ENCODE measurements at regions not wholly inside any gene's neighbourhood (a gene's known extent, or its start where the extent isn't known, plus 50 kb on each side); places are given as distances from the start of the nearest gene placed in this dataset.

- Histone ChIP-seq H3K27ac (ENCODE audit: low read length) (no peak overlapping the region), H3K4me3 (ENCODE audit: low read length) (no peak overlapping the region), H3K9me3 (ENCODE audit: control insufficient read depth, low read length) (no peaks in the 10 kb centered on the region), H3K27me3 (ENCODE audit: control insufficient read depth, insufficient read depth) (no peaks in the 10 kb centered on the region), H3K4me1 (ENCODE audit: control insufficient read depth, insufficient read depth, low read length) (no peaks in the 10 kb centered on the region)
- DNase-seq (no peak), ATAC-seq (no peak)
- intact Hi-C loops (cut with DNase I), result no loop called here
- 56% methylated on average over 5 of the region's 5 CpGs for WGBS
These were observed 409.1 kb upstream of the ATP11B start for GRCh38 chr3:182384221-182384620.

GRCh38 chr3:182385356-182385755 lies 407.9 kb upstream of the ATP11B start:
- no peak for ATAC-seq
- WGBS, result 41% methylated on average over 2 of the region's 2 CpGs
- intact Hi-C loops (cut with DNase I), result no loop called here
- Histone ChIP-seq H3K27me3 (ENCODE audit: control insufficient read depth, insufficient read depth) (no peaks in the 10 kb centered on the region), H3K9me3 (ENCODE audit: control insufficient read depth, low read length) (no peaks in the 10 kb centered on the region), H3K27ac (ENCODE audit: low read length) (no peak overlapping the region), H3K4me1 (ENCODE audit: control insufficient read depth, insufficient read depth, low read length) (no peaks in the 10 kb centered on the region), H3K4me3 (ENCODE audit: low read length) (no peak overlapping the region)
- no peak for DNase-seq

GRCh38 chr3:182388506-182388905 lies 404.8 kb upstream of the ATP11B start:
- Histone ChIP-seq H3K27ac (ENCODE audit: low read length) (no peak overlapping the region), H3K9me3 (ENCODE audit: control insufficient read depth, low read length) (no peaks in the 10 kb centered on the region), H3K4me3 (ENCODE audit: low read length) (no peak overlapping the region), H3K4me1 (ENCODE audit: control insufficient read depth, insufficient read depth, low read length) (no peaks in the 10 kb centered on the region), H3K27me3 (ENCODE audit: control insufficient read depth, insufficient read depth) (no peaks in the 10 kb centered on the region)
- DNase-seq (no peak), ATAC-seq (no peak)
- intact Hi-C loops (cut with DNase I), result no loop called here
- 83% methylated on average over 1 of the region's 1 CpG for WGBS

GRCh38 chr3:182389071-182389815 lies 404.1 kb upstream of the ATP11B start:
- H3K27ac ChIP-seq (ENCODE audit: low read length), result no peak overlapping the region
- no peaks in the 10 kb centered on the region for H3K4me1 ChIP-seq (ENCODE audit: control insufficient read depth, insufficient read depth, low read length)
- H3K4me3 ChIP-seq (ENCODE audit: low read length), result no peak overlapping the region
- no peaks in the 10 kb centered on the region for H3K9me3 ChIP-seq (ENCODE audit: control insufficient read depth, low read length)
- no peaks in the 10 kb centered on the region for H3K27me3 ChIP-seq (ENCODE audit: control insufficient read depth, insufficient read depth)
- ATAC-seq (no peak), DNase-seq (no peak)
- intact Hi-C loops (cut with DNase I), result no loop called here
- 83% methylated on average over 2 of the region's 2 CpGs for WGBS

GRCh38 chr3:182390421-182390820 lies 402.9 kb upstream of the ATP11B start:
- ATAC-seq, result no peak

GRCh38 chr3:182392182-182392937 lies 400.9 kb upstream of the ATP11B start:
- intact Hi-C loops (cut with DNase I), result no loop called here
- no peaks in the 10 kb centered on the region for H3K9me3 ChIP-seq (ENCODE audit: control insufficient read depth, low read length)
- WGBS, result 31% methylated on average over 4 of the region's 4 CpGs
- H3K4me1 ChIP-seq (ENCODE audit: control insufficient read depth, insufficient read depth, low read length), result no peaks in the 10 kb centered on the region
- H3K27ac ChIP-seq (ENCODE audit: low read length), result no peak overlapping the region
- DNase-seq, result no peak
- ATAC-seq, result no peak
- H3K27me3 ChIP-seq (ENCODE audit: control insufficient read depth, insufficient read depth), result no peaks in the 10 kb centered on the region
- no peak overlapping the region for H3K4me3 ChIP-seq (ENCODE audit: low read length)

More at GRCh38 chr3:182390421-182390820, 402.9 kb upstream of the ATP11B start:
- no peaks in the 10 kb centered on the region for H3K27me3 ChIP-seq (ENCODE audit: control insufficient read depth, insufficient read depth)
- no peaks in the 10 kb centered on the region for H3K4me1 ChIP-seq (ENCODE audit: control insufficient read depth, insufficient read depth, low read length)
- no peak overlapping the region for H3K27ac ChIP-seq (ENCODE audit: low read length)
- intact Hi-C loops (cut with DNase I), result no loop called here
- WGBS, result 68% methylated on average over 7 of the region's 7 CpGs
- no peaks in the 10 kb centered on the region for H3K9me3 ChIP-seq (ENCODE audit: control insufficient read depth, low read length)
- no peak overlapping the region for H3K4me3 ChIP-seq (ENCODE audit: low read length)
- DNase-seq, result no peak

GRCh38 chr3:182393151-182393550 lies 400.2 kb upstream of the ATP11B start:
- Histone ChIP-seq H3K27ac (ENCODE audit: low read length) (no peak overlapping the region), H3K9me3 (ENCODE audit: control insufficient read depth, low read length) (no peaks in the 10 kb centered on the region), H3K4me1 (ENCODE audit: control insufficient read depth, insufficient read depth, low read length) (no peaks in the 10 kb centered on the region), H3K27me3 (ENCODE audit: control insufficient read depth, insufficient read depth) (no peaks in the 10 kb centered on the region), H3K4me3 (ENCODE audit: low read length) (no peak overlapping the region)
- intact Hi-C loops (cut with DNase I), result no loop called here
- DNase-seq (no peak), ATAC-seq (no peak)
- WGBS, result 37% methylated on average over 1 of the region's 1 CpG

GRCh38 chr3:182393830-182394367 lies 399.4 kb upstream of the ATP11B start:
- no peaks in the 10 kb centered on the region for H3K9me3 ChIP-seq (ENCODE audit: control insufficient read depth, low read length)
- no peak for ATAC-seq
- intact Hi-C loops (cut with DNase I), result no loop called here
- H3K27ac ChIP-seq (ENCODE audit: low read length), result no peak overlapping the region
- H3K4me1 ChIP-seq (ENCODE audit: control insufficient read depth, insufficient read depth, low read length), result no peaks in the 10 kb centered on the region
- H3K27me3 ChIP-seq (ENCODE audit: control insufficient read depth, insufficient read depth), result no peaks in the 10 kb centered on the region
- DNase-seq, result no peak
- no peak overlapping the region for H3K4me3 ChIP-seq (ENCODE audit: low read length)
- WGBS, result 56% methylated on average over 5 of the region's 5 CpGs

GRCh38 chr3:182397164-182397563 lies 396.1 kb upstream of the ATP11B start:
- no peak overlapping the region for H3K4me3 ChIP-seq (ENCODE audit: low read length)
- no peak for DNase-seq
- no peaks in the 10 kb centered on the region for H3K4me1 ChIP-seq (ENCODE audit: control insufficient read depth, insufficient read depth, low read length)
- no peak overlapping the region for H3K27ac ChIP-seq (ENCODE audit: low read length)
- H3K27me3 ChIP-seq (ENCODE audit: control insufficient read depth, insufficient read depth), result no peaks in the 10 kb centered on the region
- ATAC-seq, result no peak
- H3K9me3 ChIP-seq (ENCODE audit: control insufficient read depth, low read length), result no peaks in the 10 kb centered on the region
- WGBS, result 95% methylated on average over 1 of the region's 1 CpG
- intact Hi-C loops (cut with DNase I), result no loop called here

- H3K27ac ChIP-seq (ENCODE audit: low read length), result no peak overlapping the region
- no peak for DNase-seq
- intact Hi-C loops (cut with DNase I), result no loop called here
- no peaks in the 10 kb centered on the region for H3K27me3 ChIP-seq (ENCODE audit: control insufficient read depth, insufficient read depth)
- no peak overlapping the region for H3K4me3 ChIP-seq (ENCODE audit: low read length)
- H3K9me3 ChIP-seq (ENCODE audit: control insufficient read depth, low read length), result no peaks in the 10 kb centered on the region
- WGBS, result 73% methylated on average over 11 of the region's 11 CpGs
- no peaks in the 10 kb centered on the region for H3K4me1 ChIP-seq (ENCODE audit: control insufficient read depth, insufficient read depth, low read length)
- ATAC-seq, result no peak
These were observed 393.1 kb upstream of the ATP11B start for GRCh38 chr3:182399978-182400737.

GRCh38 chr3:182400838-182401237 lies 392.5 kb upstream of the ATP11B start:
- H3K27ac ChIP-seq (ENCODE audit: low read length), result no peak overlapping the region
- no peaks in the 10 kb centered on the region for H3K27me3 ChIP-seq (ENCODE audit: control insufficient read depth, insufficient read depth)
- 57% methylated on average over 2 of the region's 2 CpGs for WGBS
- no peak for DNase-seq
- no peaks in the 10 kb centered on the region for H3K9me3 ChIP-seq (ENCODE audit: control insufficient read depth, low read length)
- no peaks in the 10 kb centered on the region for H3K4me1 ChIP-seq (ENCODE audit: control insufficient read depth, insufficient read depth, low read length)
- intact Hi-C loops (cut with DNase I), result no loop called here
- no peak for ATAC-seq
- no peak overlapping the region for H3K4me3 ChIP-seq (ENCODE audit: low read length)
